AG04450 (cell line): ENCODE measurements at regions not wholly inside any gene's neighbourhood (a gene's known extent, or its start where the extent isn't known, plus 50 kb on each side); places are given as distances from the start of the nearest gene placed in this dataset.
"Not testable (repeated sequence)": the region's sequence is repeated elsewhere in the genome, so short reads cannot be mapped to it uniquely, and the experiment has no call there.

Experiments used
- CTCF ChIA-PET: fragments of 300-600, 350-600 bp; formaldehyde crosslinking; extraction: SDS; loops from one replicate; lab custom pipeline; 2022; ENCODE audit warnings: antibody characterized with exemption, inconsistent platforms; lab: Charles Lee
- POLR2A ChIA-PET: fragments of 350-600 bp; formaldehyde crosslinking; extraction: SDS; loops from one replicate; lab custom pipeline; 2021; ENCODE audit warnings: antibody characterized with exemption, inconsistent platforms; lab: Yijun Ruan, JAX
- DNase-seq: peaks from one replicate; pipeline ENCODE4 v3.0.0-alpha.2; 2011; ENCODE audit warnings: low read depth, low spot score
- H3K27ac ChIP-seq: one replicate; pipeline ENCODE4 v1.5.1; 2012; ENCODE audit warnings: low read depth, low read length, control low read depth
- H3K27me3 ChIP-seq: one replicate; pipeline ENCODE4 v1.6.0; 2012; ENCODE audit warnings: low read length; ENCODE audit not compliant: control insufficient read depth, insufficient read depth
- H3K4me3 ChIP-seq: 2 replicates; pipeline ENCODE4 v1.5.1; 2011; ENCODE audit warnings: mild to moderate bottlenecking, low read depth, low read length, control low read depth
- H3K9me3 ChIP-seq: 2 replicates; pipeline ENCODE4 v1.5.1; 2012; ENCODE audit warnings: low read length; ENCODE audit not compliant: control insufficient read depth, insufficient read depth
- CTCF ChIP-seq: IDR thresholded peaks from 2 replicates; pipeline ENCODE4 v1.5.1; 2011; ENCODE audit warnings: low read depth, low read length, control low read depth, inconsistent platforms

- POLR2A ChIA-PET = no interaction called here
- no peak overlapping the region for H3K4me3 ChIP-seq
- CTCF ChIA-PET = no interaction called here
- no peak for DNase-seq
- TF ChIP-seq CTCF = no peak
- no peaks in the 10 kb centered on the region for H3K27me3 ChIP-seq
- H3K9me3 ChIP-seq = peaks cover 12% of the 10 kb centered on the region
- no peak overlapping the region for H3K27ac ChIP-seq
Observed at GRCh38 chr5:92627186-92627585, 953.8 kb downstream of the NR2F1-AS1 start.

GRCh38 chr5:92616085-92616484, 964.9 kb downstream of the NR2F1-AS1 start:
- no peak for DNase-seq
- TF ChIP-seq CTCF = no peak
- Histone ChIP-seq H3K9me3 (no peaks in the 10 kb centered on the region), H3K27me3 (no peaks in the 10 kb centered on the region), H3K4me3 (no peak overlapping the region), H3K27ac (no peak overlapping the region)
- CTCF ChIA-PET = no interaction called here
- POLR2A ChIA-PET = no interaction called here

GRCh38 chr5:92613546-92613945, 967.5 kb downstream of the NR2F1-AS1 start:
- Histone ChIP-seq H3K27ac (no peak overlapping the region), H3K9me3 (no peaks in the 10 kb centered on the region), H3K27me3 (no peaks in the 10 kb centered on the region), H3K4me3 (no peak overlapping the region)
- TF ChIP-seq CTCF = no peak
- POLR2A ChIA-PET = no interaction called here
- CTCF ChIA-PET = no interaction called here
- no peak for DNase-seq

GRCh38 chr5:92610435-92610834, 970.6 kb downstream of the NR2F1-AS1 start:
- H3K4me3 ChIP-seq, CTCF ChIA-PET, H3K27me3 ChIP-seq, H3K9me3 ChIP-seq, H3K27ac ChIP-seq, DNase-seq, POLR2A ChIA-PET: not testable (repeated sequence)

GRCh38 chr5:92605591-92605990, 975.4 kb downstream of the NR2F1-AS1 start:
- TF ChIP-seq CTCF = no peak
- POLR2A ChIA-PET = no interaction called here
- CTCF ChIA-PET = no interaction called here
- Histone ChIP-seq H3K9me3 (no peaks in the 10 kb centered on the region), H3K27ac (no peak overlapping the region), H3K4me3 (no peak overlapping the region), H3K27me3 (no peaks in the 10 kb centered on the region)
- DNase-seq = no peak
